A549 (cell line): ENCODE measurements at regions not wholly inside any gene's neighbourhood (a gene's known extent, or its start where the extent isn't known, plus 50 kb on each side); places are given as distances from the start of the nearest gene placed in this dataset.

ENCODE experiments used
- ATAC-seq, 2 experiments: fragments of 200-7000 bp in 1 of 2; fragments of >200 bp in 1 of 2; cut with Nextera tagmentation in 1 of 2; cut with Tn5 transposase in 1 of 2; 3 replicates each; pipeline versions ENCODE4 v1.8.0 to v1.9.1; 2018 to 2020; ENCODE audit warnings: mild to moderate bottlenecking in 1 of 2, moderate library complexity in 1 of 2
- CTCF ChIA-PET: fragments of 300-600 bp; sonication (Branson Sonifier 250); formaldehyde crosslinking; extraction: SDS; loops from one replicate; lab custom pipeline; 2021; ENCODE audit warnings: antibody characterized with exemption, inconsistent platforms; lab: Yijun Ruan, JAX
- POLR2A ChIA-PET: fragments of 350-600 bp; formaldehyde crosslinking; extraction: SDS; loops from one replicate; lab custom pipeline; 2021; ENCODE audit warnings: antibody characterized with exemption, inconsistent platforms; lab: Yijun Ruan, JAX
- DNase-seq, 2 experiments: peaks; one replicate each; pipeline versions ENCODE4 v3.0.0 to v3.0.0-alpha.2; 2011 to 2016; ENCODE audit warnings: low read depth in 1 of 2, low spot score in 1 of 2
- FAIRE-seq: peaks from 2 replicates; lab custom pipeline; 2011; peaks lifted over from hg19 to GRCh38; lab: Jason Lieb, UNC
- H3K27ac ChIP-seq, 2 experiments: fragments of >200 bp; sonication (Bioruptor Twin); formaldehyde crosslinking; 3 replicates each; pipeline ENCODE4 v1.5.1; 2016 to 2017
- H3K4me1 ChIP-seq: fragments of >200 bp; sonication (Bioruptor Twin); formaldehyde crosslinking; 3 replicates; pipeline ENCODE4 v1.6.1; 2016
- H3K4me2 ChIP-seq: fragments of >200 bp; sonication (Bioruptor Twin); formaldehyde crosslinking; 3 replicates; pipeline ENCODE4 v1.6.1; 2016
- H3K4me3 ChIP-seq: fragments of >200 bp; sonication (Bioruptor Twin); formaldehyde crosslinking; 3 replicates; pipeline ENCODE4 v1.5.1; 2016
- H3K9me3 ChIP-seq: fragments of >200 bp; sonication (Bioruptor Twin); formaldehyde crosslinking; 3 replicates; pipeline ENCODE4 v1.6.1; 2016
- CBX2 ChIP-seq: fragments of 200-600 bp; sonication (generic); IDR thresholded peaks from 2 replicates; pipeline ENCODE4 v1.6.1; 2016; ENCODE audit warnings: low read depth, mild to moderate bottlenecking, borderline replicate concordance
- CBX8 ChIP-seq: fragments of 200-600 bp; sonication (generic); IDR thresholded peaks from 2 replicates; pipeline ENCODE4 v1.6.1; 2016
- CEBPB ChIP-seq, 2 experiments: fragments of >200 bp in 1 of 2; sonication (Bioruptor Twin) in 1 of 2; formaldehyde crosslinking in 1 of 2; IDR thresholded peaks; 2 replicates each; pipeline ENCODE4 v1.6.1; 2012 to 2016
- EHF ChIP-seq: fragments of 250-450 bp; sonication (Bioruptor Pico); IDR thresholded peaks from 2 replicates; pipeline ENCODE4 v1.5.0; 2020; ENCODE audit warnings: mild to moderate bottlenecking
- EHMT2 ChIP-seq: fragments of 200-600 bp; sonication (generic); IDR thresholded peaks from 2 replicates; pipeline ENCODE4 v1.6.1; 2016; ENCODE audit warnings: antibody characterized with exemption, low read depth, mild to moderate bottlenecking, moderate library complexity
- EP300 ChIP-seq, 2 experiments: fragments of >200 bp; sonication (Bioruptor Twin); formaldehyde crosslinking; IDR thresholded peaks; 2 replicates in 1 of 2; 3 replicates in 1 of 2; pipeline ENCODE4 v1.6.1; 2016 to 2017
- ESRRA ChIP-seq: fragments of 150-350 bp; IDR thresholded peaks from 2 replicates; pipeline ENCODE4 v1.6.1; 2014; ENCODE audit warnings: mild to moderate bottlenecking, low read length, borderline replicate concordance
- FOXS1 ChIP-seq: fragments of 250-450 bp; sonication (Bioruptor Pico); IDR thresholded peaks from 2 replicates; pipeline ENCODE4 v1.5.0; 2020; ENCODE audit warnings: mild to moderate bottlenecking, moderate library complexity
- HDAC2 ChIP-seq: fragments of 200-600 bp; sonication (generic); IDR thresholded peaks from 2 replicates; pipeline ENCODE4 v1.6.1; 2016
- HES2 ChIP-seq: fragments of >200 bp; sonication (Bioruptor Twin); formaldehyde crosslinking; IDR thresholded peaks from 2 replicates; pipeline ENCODE4 v1.6.1; 2016
- HMGXB4 ChIP-seq: fragments of 250-450 bp; sonication (Bioruptor Pico); IDR thresholded peaks from 2 replicates; pipeline ENCODE4 v1.5.0; 2021; ENCODE audit warnings: mild to moderate bottlenecking, moderate library complexity, borderline replicate concordance
- HOXB5 ChIP-seq: fragments of 250-450 bp; sonication (Bioruptor Pico); IDR thresholded peaks from 2 replicates; pipeline ENCODE4 v1.5.0; 2020; ENCODE audit warnings: mild to moderate bottlenecking, moderate library complexity
- NR3C1 ChIP-seq: fragments of >200 bp; sonication (Bioruptor Twin); formaldehyde crosslinking; IDR thresholded peaks from 3 replicates; pipeline ENCODE4 v1.6.1; 2017
- POLR2AphosphoS2 ChIP-seq: conservative IDR thresholded peaks from 2 replicates; pipeline ENCODE4 v1.6.1; 2012; ENCODE audit warnings: low read length, improper control_type of control experiment, inconsistent platforms
- RARB ChIP-seq: fragments of 250-450 bp; sonication (Bioruptor Pico); IDR thresholded peaks from 2 replicates; pipeline ENCODE4 v1.8.0; 2021; ENCODE audit warnings: mild to moderate bottlenecking, moderate library complexity
- TP53 ChIP-seq: fragments of 250-450 bp; sonication (Bioruptor Pico); IDR thresholded peaks from 2 replicates; pipeline ENCODE4 v1.5.0; 2021; ENCODE audit warnings: mild to moderate bottlenecking, moderate library complexity
- USF2 ChIP-seq: fragments of 450-650 bp; IDR thresholded peaks from 2 replicates; pipeline ENCODE4 v1.6.1; 2014; ENCODE audit warnings: antibody characterized with exemption
- ZC3H11A ChIP-seq: fragments of 450-650 bp; IDR thresholded peaks from 2 replicates; pipeline ENCODE4 v1.6.1; 2014; ENCODE audit warnings: antibody characterized with exemption, mild to moderate bottlenecking
- ZFP36 ChIP-seq: fragments of 450-650 bp; IDR thresholded peaks from 2 replicates; pipeline ENCODE4 v1.6.1; 2014; ENCODE audit warnings: borderline replicate concordance; ENCODE audit not compliant: partially characterized antibody
- WGBS: methylation state at CpG from one replicate; pipeline ENCODE4 v1.1.6; 2017; ENCODE audit errors: missing lambda C conversion rate; 5-methylcytosine and 5-hydroxymethylcytosine counted together
- TF ChIP-seq, protein P1 (sequence below): fragments of 250-450 bp; sonication (Bioruptor Pico); IDR thresholded peaks from 2 replicates; pipeline ENCODE4 v1.5.0; 2020; ENCODE audit warnings: low read depth, mild to moderate bottlenecking, moderate library complexity

GRCh38 chr16:73614131-73614530 is 566.2 kb upstream of the ZFHX3 start (continued):
- no peak for TF ChIP-seq POLR2AphosphoS2
- TF ChIP-seq, all 56 proteins: peak for 0

DNA sequence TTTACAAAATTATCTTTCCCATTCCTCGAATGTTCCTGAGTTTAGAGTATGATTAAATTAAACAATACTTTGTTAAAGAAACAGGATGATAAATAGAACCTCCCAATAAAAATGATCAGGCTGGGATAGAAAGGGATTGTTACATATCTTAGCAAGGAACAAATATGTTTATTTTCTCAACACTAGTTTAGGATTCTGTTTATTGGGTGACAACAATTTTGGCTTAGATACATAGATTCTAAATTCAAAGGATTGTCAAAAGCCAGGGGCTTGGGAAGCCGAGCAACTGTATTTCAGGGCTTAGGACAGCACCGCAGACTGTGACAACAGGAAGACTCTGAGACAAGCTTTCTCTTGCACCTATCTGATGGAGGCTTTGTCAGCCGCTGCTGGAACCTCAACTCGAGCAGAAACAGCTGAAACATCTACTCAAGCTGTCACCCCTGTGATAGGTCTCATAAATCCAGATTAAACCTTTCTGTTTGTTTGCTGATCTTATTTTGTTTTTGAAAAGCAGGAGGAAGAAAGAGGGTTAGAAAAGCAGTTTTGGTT is 562.8 kb upstream of the ZFHX3 start:
- DNase-seq (no peak), FAIRE-seq (no peak), ATAC-seq (no peak)
- Histone ChIP-seq H3K27ac (no peak overlapping the region), H3K4me3 (no peak overlapping the region), H3K4me2 (no peak overlapping the region), H3K9me3 (no peaks in the 10 kb centered on the region), H3K4me1 (no peaks in the 10 kb centered on the region)
- POLR2A ChIA-PET: no interaction called here
- 16% methylated on average over 5 of the region's 5 CpGs for WGBS
- TF ChIP-seq EHMT2: no peak
- TF ChIP-seq CBX8: 0 out of 2 replicates have a peak, but pooled peaks have one; percentile 57
- CTCF ChIA-PET: no interaction called here

GRCh38 chr16:73610160-73610559 is 562.2 kb upstream of the ZFHX3 start:
- ChIA-PET CTCF (no interaction called here), POLR2A (no interaction called here)
- ATAC-seq (no peak), FAIRE-seq (no peak), DNase-seq (no peak)
- TF ChIP-seq CBX2 (no peak), EP300 (IDR thresholded peaks at IDR 0.05) (no peak), HDAC2 (no peak), ZC3H11A (no peak), HMGXB4 (CRISPR knock-in tag) (no peak), HOXB5 (no peak), HES2 (no peak), EHF (CRISPR knock-in tag) (no peak), ESRRA (no peak), NR3C1 (no peak)
- TF ChIP-seq, protein P1, sequence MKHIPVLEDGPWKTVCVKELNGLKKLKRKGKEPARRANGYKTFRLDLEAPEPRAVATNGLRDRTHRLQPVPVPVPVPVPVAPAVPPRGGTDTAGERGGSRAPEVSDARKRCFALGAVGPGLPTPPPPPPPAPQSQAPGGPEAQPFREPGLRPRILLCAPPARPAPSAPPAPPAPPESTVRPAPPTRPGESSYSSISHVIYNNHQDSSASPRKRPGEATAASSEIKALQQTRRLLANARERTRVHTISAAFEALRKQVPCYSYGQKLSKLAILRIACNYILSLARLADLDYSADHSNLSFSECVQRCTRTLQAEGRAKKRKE (CRISPR knock-in tag): no peak
- H3K27ac ChIP-seq: no peak overlapping the region
- no peak overlapping the region for H3K4me3 ChIP-seq
- 7% methylated on average over 9 of the region's 9 CpGs for WGBS
- no peaks in the 10 kb centered on the region for H3K9me3 ChIP-seq
- no peak overlapping the region for H3K4me2 ChIP-seq
- no peaks in the 10 kb centered on the region for H3K4me1 ChIP-seq

- CTCF ChIA-PET: interaction anchor here (1.2 to 1.8 kb wide), 2 partner anchors 10 to 12 kb away, joined by 3 to 4 read pairs; no protein-coding TSS in a partner anchor
Observed at GRCh38 chr16:73608911-73609310, 561.0 kb upstream of the ZFHX3 start.

More at GRCh38 chr16:73608911-73609310, 561.0 kb upstream of the ZFHX3 start:
- POLR2A ChIA-PET: no interaction called here
- no peak overlapping the region for H3K4me2 ChIP-seq
- H3K4me1 ChIP-seq: no peaks in the 10 kb centered on the region
- H3K27ac ChIP-seq: no peak overlapping the region
- no peak for DNase-seq
- TF ChIP-seq ZC3H11A: no peak
- TF ChIP-seq CEBPB (IDR thresholded peaks at IDR 0.05): no peak
- no peak for TF ChIP-seq FOXS1 (CRISPR knock-in tag)
- TF ChIP-seq TP53: no peak
- no peak for TF ChIP-seq USF2
- no peak for TF ChIP-seq RARB
- TF ChIP-seq ZFP36: no peak
- 19% methylated on average over 8 of the region's 8 CpGs for WGBS
- H3K4me3 ChIP-seq: no peak overlapping the region
- H3K9me3 ChIP-seq: no peaks in the 10 kb centered on the region; the same call in 2 of the 3 replicates
- no peak for FAIRE-seq
- no peak for ATAC-seq
